Prostate gland (tissue), 1 donor: ENCODE measurements at regions not wholly inside any gene's neighbourhood (a gene's known extent, or its start where the extent isn't known, plus 50 kb on each side); places are given as distances from the start of the nearest gene placed in this dataset.

ENCODE experiments used
- POLR2A ChIP-seq: fragments of 450-650 bp; IDR thresholded peaks from one replicate; pipeline ENCODE4 v1.6.1; 2016; ENCODE audit warnings: antibody characterized with exemption, mild to moderate bottlenecking
- POLR2AphosphoS5 ChIP-seq: sonication (generic); formaldehyde crosslinking; IDR thresholded peaks from one replicate; pipeline ENCODE4 v1.6.1; 2017; ENCODE audit warnings: antibody characterized with exemption

- TF ChIP-seq POLR2A (no peak), POLR2AphosphoS5 (no peak)
Observed at GRCh38 chr6:144594585-144594984, 309.4 kb downstream of the UTRN start.
